ENCODE measurements at regions not wholly inside any gene's neighbourhood (a gene's known extent, or its start where the extent isn't known, plus 50 kb on each side); places are given as distances from the start of the nearest gene placed in this dataset.
A peak's percentile ranks its signal among the peaks of the same experiment; 100 is the strongest.

GRCh38 chr11:45470151-45470793, 184.1 kb upstream of the SYT13 start (continued):
- TF ChIP-seq, protein P1, sequence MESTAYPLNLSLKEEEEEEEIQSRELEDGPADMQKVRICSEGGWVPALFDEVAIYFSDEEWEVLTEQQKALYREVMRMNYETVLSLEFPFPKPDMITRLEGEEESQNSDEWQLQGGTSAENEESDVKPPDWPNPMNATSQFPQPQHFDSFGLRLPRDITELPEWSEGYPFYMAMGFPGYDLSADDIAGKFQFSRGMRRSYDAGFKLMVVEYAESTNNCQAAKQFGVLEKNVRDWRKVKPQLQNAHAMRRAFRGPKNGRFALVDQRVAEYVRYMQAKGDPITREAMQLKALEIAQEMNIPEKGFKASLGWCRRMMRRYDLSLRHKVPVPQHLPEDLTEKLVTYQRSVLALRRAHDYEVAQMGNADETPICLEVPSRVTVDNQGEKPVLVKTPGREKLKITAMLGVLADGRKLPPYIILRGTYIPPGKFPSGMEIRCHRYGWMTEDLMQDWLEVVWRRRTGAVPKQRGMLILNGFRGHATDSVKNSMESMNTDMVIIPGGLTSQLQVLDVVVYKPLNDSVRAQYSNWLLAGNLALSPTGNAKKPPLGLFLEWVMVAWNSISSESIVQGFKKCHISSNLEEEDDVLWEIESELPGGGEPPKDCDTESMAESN (CRISPR knock-in tag; conservative IDR thresholded peaks at IDR 0.05): no peak
- TF ChIP-seq ZNF609 (CRISPR knock-in tag; IDR thresholded peaks at IDR 0.05; ENCODE audit: borderline replicate concordance): no peak

- Histone ChIP-seq H3K4me2 (ENCODE audit: low read depth, low read length) (no peak overlapping the region), H4K20me1 (ENCODE audit: insufficient read depth, low read length) (no peaks in the 10 kb centered on the region), H3K4me3 (replicated peaks in 1 of 3; ENCODE audit: insufficient read depth in 1 of 3, low read depth in 2 of 3, low read length in 3 of 3) (no peak overlapping the region), H3K9ac (ENCODE audit: insufficient read depth, low read depth, low read length) (no peak overlapping the region), H3K27me3 (ENCODE audit: control insufficient read depth in 1 of 2, insufficient read depth in 2 of 2, low read length in 2 of 2) (peaks cover 2 to 13% of the 10 kb centered on the region in 2 experiments; a peak in 1 of 5 replicates), H3K79me2 (ENCODE audit: insufficient read depth, low read length) (no peaks in the 10 kb centered on the region), H2AFZ (ENCODE audit: low read length) (no peak overlapping the region), H3K27ac (ENCODE audit: extremely low read length, insufficient read depth, low read length) (no peak overlapping the region), H3K4me1 (ENCODE audit: insufficient read depth, low read length) (0 out of 2 replicates have a peak, but pooled peaks cover 5% of the 10 kb centered on the region), H3K9me3 (ENCODE audit: low read length) (no peaks in the 10 kb centered on the region), H3K36me3 (replicated peaks in 1 of 2; ENCODE audit: control insufficient read depth in 1 of 2, insufficient read depth in 2 of 2, low read length in 2 of 2) (no peaks in the 10 kb centered on the region)
- ATAC-seq: no peak
- in situ Hi-C loops (cut with HindIII; ENCODE audit: extremely low pct_ligation_motif_present, low pct_unique_long_range_greater_than_20kb) (no loop called here), intact Hi-C loops (cut with micrococcal nuclease; ENCODE audit: unreplicated experiment) (no loop called here)
- BruUV-seq (replicated peaks): no TSS peak
- no peak for DNase-seq (ENCODE audit: low spot score)
- no peak for FAIRE-seq
- TF ChIP-seq, protein P2, sequence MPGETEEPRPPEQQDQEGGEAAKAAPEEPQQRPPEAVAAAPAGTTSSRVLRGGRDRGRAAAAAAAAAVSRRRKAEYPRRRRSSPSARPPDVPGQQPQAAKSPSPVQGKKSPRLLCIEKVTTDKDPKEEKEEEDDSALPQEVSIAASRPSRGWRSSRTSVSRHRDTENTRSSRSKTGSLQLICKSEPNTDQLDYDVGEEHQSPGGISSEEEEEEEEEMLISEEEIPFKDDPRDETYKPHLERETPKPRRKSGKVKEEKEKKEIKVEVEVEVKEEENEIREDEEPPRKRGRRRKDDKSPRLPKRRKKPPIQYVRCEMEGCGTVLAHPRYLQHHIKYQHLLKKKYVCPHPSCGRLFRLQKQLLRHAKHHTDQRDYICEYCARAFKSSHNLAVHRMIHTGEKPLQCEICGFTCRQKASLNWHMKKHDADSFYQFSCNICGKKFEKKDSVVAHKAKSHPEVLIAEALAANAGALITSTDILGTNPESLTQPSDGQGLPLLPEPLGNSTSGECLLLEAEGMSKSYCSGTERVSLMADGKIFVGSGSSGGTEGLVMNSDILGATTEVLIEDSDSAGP (CRISPR knock-in tag; IDR thresholded peaks at IDR 0.05; ENCODE audit: borderline replicate concordance): no peak
- peak; percentile 36; the same call in 1 of the 2 replicates for TF ChIP-seq GABPA (IDR thresholded peaks at IDR 0.05; ENCODE audit: low read depth, low read length)
- peak; percentile 90 for TF ChIP-seq GABPA (CRISPR knock-in tag; IDR thresholded peaks at IDR 0.05; ENCODE audit: low read depth)
- no peak for TF ChIP-seq MIXL1 (CRISPR knock-in tag; IDR thresholded peaks at IDR 0.05)
- no peak for TF ChIP-seq FOXK1 (CRISPR knock-in tag; IDR thresholded peaks at IDR 0.05; ENCODE audit: borderline replicate concordance, low read depth)
- peak; percentile 69 for TF ChIP-seq GABPB1 (CRISPR knock-in tag; IDR thresholded peaks at IDR 0.05)
- CTCF ChIA-PET (ENCODE audit: low intra/inter-chr PET ratio, low total read pairs): no interaction called here
- POLR2A ChIA-PET: no interaction called here
- WGBS (ENCODE audit: low lambda C conversion rate): 29% methylated on average over 7 of the region's 7 CpGs
These were observed 182.2 kb upstream of the SYT13 start for GRCh38 chr11:45468267-45468856.
